ENCODE measurements at regions not wholly inside any gene's neighbourhood (a gene's known extent, or its start where the extent isn't known, plus 50 kb on each side); places are given as distances from the start of the nearest gene placed in this dataset.
A peak's percentile ranks its signal among the peaks of the same experiment; 100 is the strongest.
"Not testable (repeated sequence)": the region's sequence is repeated elsewhere in the genome, so short reads cannot be mapped to it uniquely, and the experiment has no call there.

- peak; percentile 2 for DNase-seq
Measured at GRCh38 chr14:46596236-46596635, 55.3 kb downstream of the RPL10L start.

DNA sequence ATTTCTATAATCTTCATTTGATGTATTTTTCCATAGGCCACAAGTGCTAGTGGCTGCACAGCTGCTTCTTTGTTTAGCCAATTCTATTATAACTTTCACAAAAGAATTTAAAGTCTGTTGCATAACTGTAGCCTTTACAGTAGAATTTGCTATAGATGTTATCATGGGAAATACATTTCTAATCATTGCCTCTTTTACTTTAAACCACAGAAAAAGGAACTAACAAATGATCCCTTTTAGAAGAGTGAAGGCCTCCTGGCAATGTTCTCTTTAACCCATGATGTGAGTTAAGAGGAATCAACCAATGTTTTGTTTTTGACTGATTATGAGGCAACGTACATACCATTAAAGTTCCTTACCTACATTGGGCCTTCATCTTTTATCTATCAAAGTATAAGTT is 68.8 kb downstream of the RPL10L start:
- DNase-seq: no peak

GRCh38 chr14:46581036-46581671 is 70.4 kb downstream of the RPL10L start:
- peak; percentile 25 for DNase-seq

- DNase-seq: no peak
Measured at GRCh38 chr14:46574978-46575375, 76.6 kb downstream of the RPL10L start.

- DNase-seq: peak; percentile 14
Measured at GRCh38 chr14:46574221-46574977, 77.2 kb downstream of the RPL10L start.

DNA sequence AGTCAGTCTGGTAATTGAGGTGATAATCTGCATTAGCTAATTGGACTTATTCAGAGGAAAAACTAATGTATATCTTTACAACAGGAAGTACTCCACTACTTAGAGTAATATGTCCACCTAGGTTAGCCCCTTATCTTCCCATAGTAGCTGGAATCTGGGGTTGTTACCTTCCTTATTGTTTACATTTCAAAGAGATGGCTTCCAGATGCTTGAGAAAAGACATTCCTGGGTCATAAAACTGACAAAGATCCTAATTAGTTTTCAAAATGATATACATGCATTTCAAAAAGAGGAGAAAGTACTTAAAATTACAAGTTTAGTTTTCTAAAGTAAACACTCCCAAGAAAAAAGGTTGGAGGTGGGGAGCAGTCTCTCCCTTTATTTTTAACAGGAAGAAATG is 78.1 kb downstream of the RPL10L start:
- no peak for DNase-seq

DNA sequence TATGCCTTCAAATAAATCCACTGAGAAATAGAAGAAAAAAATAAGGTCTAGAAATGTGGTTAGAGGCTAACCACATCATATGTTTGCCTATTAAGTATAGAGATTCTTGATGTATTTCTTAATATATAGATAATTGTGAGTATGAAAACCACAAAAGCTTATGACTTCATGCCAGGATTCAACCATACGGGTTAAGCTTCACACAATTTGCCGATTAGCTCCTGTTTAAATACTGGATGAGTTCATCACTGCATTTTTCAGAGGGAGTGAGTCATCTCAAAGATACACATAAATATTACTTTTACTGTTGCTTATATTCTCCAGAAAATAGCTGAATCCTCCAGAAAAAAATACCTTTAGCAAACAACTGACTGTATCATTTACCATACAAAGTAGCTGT is 79.6 kb downstream of the RPL10L start:
- peak; percentile 75 for DNase-seq

GRCh38 chr14:46568161-46568560 is 83.4 kb downstream of the RPL10L start:
- not testable (repeated sequence) for DNase-seq

DNA sequence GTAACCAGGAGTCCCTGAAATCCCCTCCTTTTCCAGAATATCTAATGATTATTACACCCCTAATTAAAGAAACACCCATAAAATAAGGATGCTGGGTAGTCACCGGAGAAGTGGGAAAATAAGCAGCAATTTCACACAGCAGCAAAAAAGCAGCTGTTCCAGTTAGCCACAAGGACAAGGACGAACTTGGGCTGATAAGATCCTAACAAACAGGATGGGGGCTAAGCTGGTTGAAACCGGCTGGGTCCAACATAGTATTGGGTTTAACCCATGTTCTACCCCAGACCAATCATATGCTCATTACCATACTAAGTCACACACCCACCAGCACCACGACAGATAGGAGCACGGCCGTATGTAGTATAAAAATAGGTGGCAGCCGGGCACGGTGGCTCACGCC is 100.7 kb downstream of the RPL10L start:
- no peak for DNase-seq

DNA sequence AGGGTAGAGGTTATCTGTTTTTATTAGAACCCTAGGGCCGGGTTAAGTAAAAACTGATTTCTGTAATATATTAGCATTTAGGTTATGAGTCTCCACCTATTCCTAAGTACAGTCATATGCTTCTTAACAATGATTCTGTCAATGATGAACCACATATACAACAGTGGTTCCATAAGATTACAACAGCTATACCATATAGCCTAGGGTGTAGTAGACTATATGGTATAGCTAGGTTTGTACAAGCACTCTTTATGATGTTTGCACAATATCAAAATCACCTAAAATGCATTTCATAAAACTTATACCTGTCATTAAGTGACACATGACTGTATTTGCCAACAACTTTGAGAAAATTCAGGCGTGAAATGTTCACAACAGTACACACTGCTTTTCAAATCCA is 110.6 kb downstream of the RPL10L start:
- no peak for DNase-seq

- DNase-seq: no peak
Measured at GRCh38 chr14:46519121-46519520, 132.5 kb downstream of the RPL10L start.

DNA sequence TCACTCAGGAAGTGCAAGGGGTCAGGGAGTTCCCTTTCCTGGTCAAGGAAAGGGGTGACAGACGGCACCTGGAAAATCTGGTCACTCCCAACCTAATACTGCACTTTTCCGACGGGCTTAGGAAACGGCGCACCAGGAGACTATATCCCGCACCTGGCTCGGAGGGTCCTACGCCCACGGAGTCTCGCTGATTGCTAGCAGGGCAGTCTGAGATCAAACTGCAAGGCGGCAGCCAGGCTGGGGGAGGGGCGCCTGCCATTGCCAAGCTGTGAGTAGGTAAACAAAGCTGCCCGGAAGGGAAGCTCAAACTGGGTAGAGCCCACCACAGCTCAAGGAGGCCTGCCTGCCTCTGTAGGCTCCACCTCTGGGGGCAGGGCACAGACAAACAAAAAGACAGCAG is 142.8 kb downstream of the RPL10L start:
- DNase-seq: not testable (repeated sequence)

GRCh38 chr14:46499521-46499920 is 152.1 kb downstream of the RPL10L start:
- no peak for DNase-seq

- DNase-seq: no peak
Measured at GRCh38 chr14:46496409-46496808, 155.2 kb downstream of the RPL10L start.

GRCh38 chr14:46490238-46490685 is 161.3 kb downstream of the RPL10L start:
- DNase-seq: no peak

- no peak for DNase-seq
Measured at GRCh38 chr14:46488374-46488773, 163.2 kb downstream of the RPL10L start.

DNA sequence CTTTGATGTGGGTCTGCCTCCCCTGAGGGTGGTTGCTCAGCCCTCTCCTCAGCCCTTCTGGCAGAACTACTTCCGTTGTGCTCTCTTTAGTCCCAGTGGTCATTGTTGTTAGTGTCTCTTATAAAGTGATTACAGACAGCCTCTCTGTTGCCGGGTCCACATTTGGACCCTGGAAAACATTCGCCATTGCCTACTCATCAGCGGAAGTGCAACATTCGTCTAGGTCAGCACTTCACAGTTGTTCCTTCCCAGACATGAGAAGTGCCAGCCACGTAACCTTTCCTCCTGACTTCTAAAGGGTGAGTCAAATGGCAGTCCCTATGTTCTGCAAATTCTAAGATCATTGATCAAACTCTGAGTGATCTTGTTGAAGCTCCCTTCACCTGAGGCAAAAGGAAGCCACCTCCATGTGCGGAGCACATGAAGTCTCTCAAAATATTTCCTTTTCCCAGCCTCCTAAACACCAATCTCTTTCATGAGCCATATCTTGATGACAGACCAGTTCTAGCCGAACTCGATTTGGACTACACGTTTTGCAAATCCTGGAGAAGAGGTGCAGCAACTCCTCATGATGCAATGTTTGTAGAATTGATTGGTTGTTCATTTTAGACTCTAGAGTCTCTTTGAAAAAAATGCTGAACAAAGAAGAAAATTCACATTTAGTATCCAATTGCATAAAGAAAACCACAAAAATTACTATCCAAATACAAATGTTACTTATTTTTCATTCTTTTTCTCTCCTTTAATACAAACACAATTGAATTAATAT is 163.8 kb downstream of the RPL10L start:
- DNase-seq: no peak

GRCh38 chr14:46482200-46482599 is 169.4 kb downstream of the RPL10L start:
- DNase-seq: no peak

GRCh38 chr14:46480817-46481216 is 170.8 kb downstream of the RPL10L start:
- DNase-seq: no peak

DNA sequence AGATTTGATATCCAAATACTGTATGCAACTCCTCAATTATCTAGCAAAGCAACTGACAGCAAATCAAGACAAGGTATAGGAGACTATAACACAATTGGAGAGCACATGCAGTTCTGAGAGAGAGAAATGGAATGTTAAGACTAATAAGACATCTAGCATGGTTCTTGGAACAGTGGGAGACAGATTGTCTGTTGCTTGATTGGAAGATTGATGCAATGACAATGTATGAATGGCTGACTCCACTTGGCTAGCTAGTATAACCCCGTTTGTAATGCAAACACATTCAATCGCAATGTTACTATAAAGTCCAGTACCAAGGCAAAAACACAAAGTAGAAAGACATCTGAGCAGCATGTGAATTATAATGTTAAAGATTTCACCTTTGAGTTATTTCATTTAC is 179.3 kb downstream of the RPL10L start:
- DNase-seq: no peak

- no peak for DNase-seq
Measured at GRCh38 chr14:46464341-46464740, 187.2 kb downstream of the RPL10L start.

GRCh38 chr14:46451800-46452199 is 199.8 kb downstream of the RPL10L start:
- DNase-seq: no peak

GRCh38 chr14:46444666-46445065 is 206.9 kb downstream of the RPL10L start:
- DNase-seq: no peak

DNA sequence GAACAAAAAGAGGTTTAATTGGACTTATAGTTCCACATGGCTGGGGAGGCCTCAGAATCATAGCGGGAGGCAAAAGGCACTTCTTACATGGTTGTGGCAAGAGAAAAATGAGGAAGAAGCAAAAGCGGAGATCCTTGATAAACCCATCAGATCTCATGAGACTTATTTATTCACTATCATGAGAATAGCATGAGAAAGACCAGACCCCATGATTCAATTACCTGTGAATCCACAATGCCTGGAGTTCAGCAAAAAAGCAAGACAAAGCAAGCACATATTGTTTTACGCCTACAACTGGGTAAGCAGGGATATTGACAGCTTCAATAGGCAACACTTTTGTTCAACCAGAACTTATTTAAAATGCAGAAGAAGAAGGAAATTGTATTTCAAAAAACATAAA is 218.2 kb downstream of the RPL10L start:
- no peak for DNase-seq

Measured in fibroblast of upper back skin (primary cell).